ENCODE measurements at regions not wholly inside any gene's neighbourhood (a gene's known extent, or its start where the extent isn't known, plus 50 kb on each side); places are given as distances from the start of the nearest gene placed in this dataset.

DNA sequence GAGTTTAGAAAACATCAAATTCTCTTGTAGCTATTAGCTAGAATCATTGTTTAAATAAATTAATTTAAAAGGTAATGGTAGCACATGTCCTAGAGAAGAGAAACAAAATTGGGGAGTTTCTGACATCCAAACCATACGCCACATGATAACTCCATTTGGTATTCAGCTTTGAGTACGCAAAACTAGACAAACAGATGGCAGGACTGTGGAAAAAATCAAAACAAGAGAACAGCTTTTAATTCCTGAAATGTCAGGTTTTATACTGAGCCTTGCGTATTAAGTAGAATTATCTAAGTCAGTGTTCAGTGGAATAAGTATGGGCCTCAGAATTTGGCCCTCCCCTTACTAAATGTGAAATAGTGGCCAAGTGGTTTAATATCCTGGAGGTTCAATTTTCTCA, 82.4 kb upstream of the PDE1A start:
- POLR2A ChIA-PET: no interaction called here
- TF ChIP-seq, protein P1, sequence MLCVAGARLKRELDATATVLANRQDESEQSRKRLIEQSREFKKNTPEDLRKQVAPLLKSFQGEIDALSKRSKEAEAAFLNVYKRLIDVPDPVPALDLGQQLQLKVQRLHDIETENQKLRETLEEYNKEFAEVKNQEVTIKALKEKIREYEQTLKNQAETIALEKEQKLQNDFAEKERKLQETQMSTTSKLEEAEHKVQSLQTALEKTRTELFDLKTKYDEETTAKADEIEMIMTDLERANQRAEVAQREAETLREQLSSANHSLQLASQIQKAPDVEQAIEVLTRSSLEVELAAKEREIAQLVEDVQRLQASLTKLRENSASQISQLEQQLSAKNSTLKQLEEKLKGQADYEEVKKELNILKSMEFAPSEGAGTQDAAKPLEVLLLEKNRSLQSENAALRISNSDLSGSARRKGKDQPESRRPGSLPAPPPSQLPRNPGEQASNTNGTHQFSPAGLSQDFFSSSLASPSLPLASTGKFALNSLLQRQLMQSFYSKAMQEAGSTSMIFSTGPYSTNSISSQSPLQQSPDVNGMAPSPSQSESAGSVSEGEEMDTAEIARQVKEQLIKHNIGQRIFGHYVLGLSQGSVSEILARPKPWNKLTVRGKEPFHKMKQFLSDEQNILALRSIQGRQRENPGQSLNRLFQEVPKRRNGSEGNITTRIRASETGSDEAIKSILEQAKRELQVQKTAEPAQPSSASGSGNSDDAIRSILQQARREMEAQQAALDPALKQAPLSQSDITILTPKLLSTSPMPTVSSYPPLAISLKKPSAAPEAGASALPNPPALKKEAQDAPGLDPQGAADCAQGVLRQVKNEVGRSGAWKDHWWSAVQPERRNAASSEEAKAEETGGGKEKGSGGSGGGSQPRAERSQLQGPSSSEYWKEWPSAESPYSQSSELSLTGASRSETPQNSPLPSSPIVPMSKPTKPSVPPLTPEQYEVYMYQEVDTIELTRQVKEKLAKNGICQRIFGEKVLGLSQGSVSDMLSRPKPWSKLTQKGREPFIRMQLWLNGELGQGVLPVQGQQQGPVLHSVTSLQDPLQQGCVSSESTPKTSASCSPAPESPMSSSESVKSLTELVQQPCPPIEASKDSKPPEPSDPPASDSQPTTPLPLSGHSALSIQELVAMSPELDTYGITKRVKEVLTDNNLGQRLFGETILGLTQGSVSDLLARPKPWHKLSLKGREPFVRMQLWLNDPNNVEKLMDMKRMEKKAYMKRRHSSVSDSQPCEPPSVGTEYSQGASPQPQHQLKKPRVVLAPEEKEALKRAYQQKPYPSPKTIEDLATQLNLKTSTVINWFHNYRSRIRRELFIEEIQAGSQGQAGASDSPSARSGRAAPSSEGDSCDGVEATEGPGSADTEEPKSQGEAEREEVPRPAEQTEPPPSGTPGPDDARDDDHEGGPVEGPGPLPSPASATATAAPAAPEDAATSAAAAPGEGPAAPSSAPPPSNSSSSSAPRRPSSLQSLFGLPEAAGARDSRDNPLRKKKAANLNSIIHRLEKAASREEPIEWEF (CRISPR knock-in tag; IDR thresholded peaks at IDR 0.05): no peak
- TF ChIP-seq, protein P2, sequence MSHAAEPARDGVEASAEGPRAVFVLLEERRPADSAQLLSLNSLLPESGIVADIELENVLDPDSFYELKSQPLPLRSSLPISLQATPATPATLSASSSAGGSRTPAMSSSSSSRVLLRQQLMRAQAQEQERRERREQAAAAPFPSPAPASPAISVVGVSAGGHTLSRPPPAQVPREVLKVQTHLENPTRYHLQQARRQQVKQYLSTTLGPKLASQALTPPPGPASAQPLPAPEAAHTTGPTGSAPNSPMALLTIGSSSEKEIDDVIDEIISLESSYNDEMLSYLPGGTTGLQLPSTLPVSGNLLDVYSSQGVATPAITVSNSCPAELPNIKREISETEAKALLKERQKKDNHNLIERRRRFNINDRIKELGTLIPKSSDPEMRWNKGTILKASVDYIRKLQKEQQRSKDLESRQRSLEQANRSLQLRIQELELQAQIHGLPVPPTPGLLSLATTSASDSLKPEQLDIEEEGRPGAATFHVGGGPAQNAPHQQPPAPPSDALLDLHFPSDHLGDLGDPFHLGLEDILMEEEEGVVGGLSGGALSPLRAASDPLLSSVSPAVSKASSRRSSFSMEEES (CRISPR knock-in tag; IDR thresholded peaks at IDR 0.05): no peak
- TF ChIP-seq, protein P3, sequence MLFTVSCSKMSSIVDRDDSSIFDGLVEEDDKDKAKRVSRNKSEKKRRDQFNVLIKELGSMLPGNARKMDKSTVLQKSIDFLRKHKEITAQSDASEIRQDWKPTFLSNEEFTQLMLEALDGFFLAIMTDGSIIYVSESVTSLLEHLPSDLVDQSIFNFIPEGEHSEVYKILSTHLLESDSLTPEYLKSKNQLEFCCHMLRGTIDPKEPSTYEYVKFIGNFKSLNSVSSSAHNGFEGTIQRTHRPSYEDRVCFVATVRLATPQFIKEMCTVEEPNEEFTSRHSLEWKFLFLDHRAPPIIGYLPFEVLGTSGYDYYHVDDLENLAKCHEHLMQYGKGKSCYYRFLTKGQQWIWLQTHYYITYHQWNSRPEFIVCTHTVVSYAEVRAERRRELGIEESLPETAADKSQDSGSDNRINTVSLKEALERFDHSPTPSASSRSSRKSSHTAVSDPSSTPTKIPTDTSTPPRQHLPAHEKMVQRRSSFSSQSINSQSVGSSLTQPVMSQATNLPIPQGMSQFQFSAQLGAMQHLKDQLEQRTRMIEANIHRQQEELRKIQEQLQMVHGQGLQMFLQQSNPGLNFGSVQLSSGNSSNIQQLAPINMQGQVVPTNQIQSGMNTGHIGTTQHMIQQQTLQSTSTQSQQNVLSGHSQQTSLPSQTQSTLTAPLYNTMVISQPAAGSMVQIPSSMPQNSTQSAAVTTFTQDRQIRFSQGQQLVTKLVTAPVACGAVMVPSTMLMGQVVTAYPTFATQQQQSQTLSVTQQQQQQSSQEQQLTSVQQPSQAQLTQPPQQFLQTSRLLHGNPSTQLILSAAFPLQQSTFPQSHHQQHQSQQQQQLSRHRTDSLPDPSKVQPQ (CRISPR knock-in tag; IDR thresholded peaks at IDR 0.05; ENCODE audit: borderline replicate concordance): no peak
- no peak for TF ChIP-seq KLF10 (CRISPR knock-in tag; IDR thresholded peaks at IDR 0.05)
- no peak for TF ChIP-seq SP1 (CRISPR knock-in tag; IDR thresholded peaks at IDR 0.05)
- no peak for TF ChIP-seq CEBPB (tag; IDR thresholded peaks at IDR 0.05)
- no peak for TF ChIP-seq GTF2E2 (tag; IDR thresholded peaks at IDR 0.05)
- TF ChIP-seq, protein P4, sequence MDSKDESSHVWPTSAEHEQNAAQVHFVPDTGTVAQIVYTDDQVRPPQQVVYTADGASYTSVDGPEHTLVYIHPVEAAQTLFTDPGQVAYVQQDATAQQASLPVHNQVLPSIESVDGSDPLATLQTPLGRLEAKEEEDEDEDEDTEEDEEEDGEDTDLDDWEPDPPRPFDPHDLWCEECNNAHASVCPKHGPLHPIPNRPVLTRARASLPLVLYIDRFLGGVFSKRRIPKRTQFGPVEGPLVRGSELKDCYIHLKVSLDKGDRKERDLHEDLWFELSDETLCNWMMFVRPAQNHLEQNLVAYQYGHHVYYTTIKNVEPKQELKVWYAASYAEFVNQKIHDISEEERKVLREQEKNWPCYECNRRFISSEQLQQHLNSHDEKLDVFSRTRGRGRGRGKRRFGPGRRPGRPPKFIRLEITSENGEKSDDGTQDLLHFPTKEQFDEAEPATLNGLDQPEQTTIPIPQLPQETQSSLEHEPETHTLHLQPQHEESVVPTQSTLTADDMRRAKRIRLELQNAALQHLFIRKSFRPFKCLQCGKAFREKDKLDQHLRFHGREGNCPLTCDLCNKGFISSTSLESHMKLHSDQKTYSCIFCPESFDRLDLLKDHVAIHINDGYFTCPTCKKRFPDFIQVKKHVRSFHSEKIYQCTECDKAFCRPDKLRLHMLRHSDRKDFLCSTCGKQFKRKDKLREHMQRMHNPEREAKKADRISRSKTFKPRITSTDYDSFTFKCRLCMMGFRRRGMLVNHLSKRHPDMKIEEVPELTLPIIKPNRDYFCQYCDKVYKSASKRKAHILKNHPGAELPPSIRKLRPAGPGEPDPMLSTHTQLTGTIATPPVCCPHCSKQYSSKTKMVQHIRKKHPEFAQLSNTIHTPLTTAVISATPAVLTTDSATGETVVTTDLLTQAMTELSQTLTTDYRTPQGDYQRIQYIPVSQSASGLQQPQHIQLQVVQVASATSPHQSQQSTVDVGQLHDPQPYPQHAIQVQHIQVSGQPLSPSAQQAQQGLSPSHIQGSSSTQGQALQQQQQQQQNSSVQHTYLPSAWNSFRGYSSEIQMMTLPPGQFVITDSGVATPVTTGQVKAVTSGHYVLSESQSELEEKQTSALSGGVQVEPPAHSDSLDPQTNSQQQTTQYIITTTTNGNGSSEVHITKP (IDR thresholded peaks at IDR 0.05; ENCODE audit: partially characterized antibody): no peak
- no peak for TF ChIP-seq NCOR1 (IDR thresholded peaks at IDR 0.05)
- no peak for TF ChIP-seq ZBTB1 (CRISPR knock-in tag; IDR thresholded peaks at IDR 0.05; ENCODE audit: borderline replicate concordance, low read depth)

More for the DNA sequence above, 82.4 kb upstream of the PDE1A start:
- Histone ChIP-seq H3K4me2 (ENCODE audit: insufficient read depth, low read length) (no peak overlapping the region), H4K20me1 (replicated peaks; ENCODE audit: control insufficient read depth, insufficient read depth, low read length) (no peaks in the 10 kb centered on the region), H3K9me1 (ENCODE audit: control insufficient read depth, insufficient read depth, low read length) (no peaks in the 10 kb centered on the region), H3K9ac (ENCODE audit: insufficient read depth in 1 of 2, low read depth in 2 of 2, low read length in 2 of 2) (no peak overlapping the region), H3K27me3 (ENCODE audit: control insufficient read depth in 2 of 2, insufficient read depth in 2 of 2, low read length in 2 of 2) (no peaks in the 10 kb centered on the region), H3K27ac (ENCODE audit: extremely low read depth, low read depth, low read length) (no peak overlapping the region), H2AFZ (ENCODE audit: low read depth, low read length) (no peak overlapping the region), H3K4me1 (replicated peaks in 1 of 2; ENCODE audit: control insufficient read depth in 2 of 2, insufficient read depth in 2 of 2, low read length in 2 of 2) (no peaks in the 10 kb centered on the region), H3K4me3 (no peak overlapping the region), H3K79me2 (ENCODE audit: control insufficient read depth, insufficient read depth, low read length) (no peaks in the 10 kb centered on the region), H3K36me3 (ENCODE audit: control insufficient read depth, insufficient read depth, low read length) (no peaks in the 10 kb centered on the region), H3K9me3 (replicated peaks; ENCODE audit: control insufficient read depth, insufficient read depth, low read depth, low read length) (no peaks in the 10 kb centered on the region)
- ATAC-seq (no peak), FAIRE-seq (no peak), DNase-seq (ENCODE audit: extremely low read depth in 1 of 4, low spot score in 3 of 4) (no peak)
- CTCF ChIA-PET (ENCODE audit: low intra/inter-chr PET ratio): no interaction called here
- in situ Hi-C loops (cut with MboI) (no loop called here), intact Hi-C loops (cut with micrococcal nuclease) (no loop called here)
- WGBS (ENCODE audit: insufficient coverage, low coverage, missing lambda C conversion rate): 3% methylated on average over 3 of the region's 3 CpGs
- BruUV-seq (replicated peaks): no TSS peak

Data from K562 (cell line).